ENCODE measurements at regions not wholly inside any gene's neighbourhood (a gene's known extent, or its start where the extent isn't known, plus 50 kb on each side); places are given as distances from the start of the nearest gene placed in this dataset.
"Not testable (repeated sequence)": the region's sequence is repeated elsewhere in the genome, so short reads cannot be mapped to it uniquely, and the experiment has no call there.

- no peak for DNase-seq (ENCODE audit: low read depth)
These were observed 186.9 kb upstream of the SALL3 start for GRCh38 chr18:78792736-78793135.

GRCh38 chr18:78793313-78794070 lies 186.1 kb upstream of the SALL3 start:
- no peak for DNase-seq (ENCODE audit: low read depth)

GRCh38 chr18:78794071-78794430 lies 185.6 kb upstream of the SALL3 start:
- no peak for DNase-seq (ENCODE audit: low read depth)

GRCh38 chr18:78796693-78797455 lies 182.7 kb upstream of the SALL3 start:
- DNase-seq (ENCODE audit: low read depth), result no peak

DNA sequence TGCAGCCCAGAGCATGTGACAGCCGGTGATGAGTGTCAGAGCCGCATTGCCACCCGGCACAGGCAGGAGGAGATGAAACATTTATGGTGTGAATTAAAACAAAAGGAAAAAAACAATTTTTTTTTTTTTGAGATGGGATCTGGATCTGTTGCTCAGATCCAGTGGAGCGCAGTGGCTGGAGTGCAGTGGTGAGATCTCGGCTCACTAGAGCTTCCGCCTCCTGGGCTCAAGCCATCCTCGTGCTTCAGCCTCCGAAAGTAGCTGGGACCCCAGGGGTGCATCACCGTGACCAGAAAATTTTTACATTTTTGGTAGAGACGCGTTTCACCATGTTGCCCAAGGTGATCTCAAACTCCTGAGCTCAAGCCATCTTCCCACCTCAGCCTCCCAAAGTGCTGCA lies 182.1 kb upstream of the SALL3 start:
- no peak for DNase-seq (ENCODE audit: low read depth)

GRCh38 chr18:78798402-78799175 lies 181.0 kb upstream of the SALL3 start:
- DNase-seq (ENCODE audit: low read depth), result no peak

DNA sequence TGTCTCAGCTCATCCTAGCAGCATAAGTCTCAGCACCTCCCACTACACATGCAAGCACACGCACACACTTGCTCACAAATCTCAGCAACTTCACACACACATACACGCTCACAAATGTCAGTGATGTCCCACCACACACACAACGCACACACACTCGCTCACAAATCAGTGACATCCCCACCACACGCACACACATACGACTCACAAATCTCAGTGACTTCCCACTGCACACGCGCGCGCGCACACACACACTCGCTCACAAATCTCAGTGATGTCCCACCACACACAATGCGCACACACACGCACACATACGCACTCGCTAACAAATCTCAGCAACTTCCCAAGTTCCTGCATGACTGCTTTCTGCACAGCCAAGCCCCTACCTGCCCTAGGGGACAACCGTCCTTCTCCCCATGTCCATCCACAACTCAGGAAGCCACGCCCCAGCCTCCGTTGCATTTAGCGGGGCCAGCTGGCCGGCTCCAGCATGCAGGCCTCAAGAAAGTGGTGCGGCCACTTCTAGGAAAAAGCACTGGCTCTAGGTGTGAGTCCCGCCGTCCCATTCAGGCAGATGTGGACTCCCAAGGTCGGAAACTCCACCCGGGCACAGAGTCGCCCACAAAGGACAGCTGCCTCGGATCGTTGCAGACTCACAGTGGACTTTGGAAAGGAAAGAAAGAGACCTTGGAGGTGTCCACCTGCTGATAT lies 180.1 kb upstream of the SALL3 start:
- no peak for DNase-seq (ENCODE audit: low read depth)

- DNase-seq (ENCODE audit: low read depth), result not testable (repeated sequence)
These were observed 179.3 kb upstream of the SALL3 start for GRCh38 chr18:78800102-78800851.

DNA sequence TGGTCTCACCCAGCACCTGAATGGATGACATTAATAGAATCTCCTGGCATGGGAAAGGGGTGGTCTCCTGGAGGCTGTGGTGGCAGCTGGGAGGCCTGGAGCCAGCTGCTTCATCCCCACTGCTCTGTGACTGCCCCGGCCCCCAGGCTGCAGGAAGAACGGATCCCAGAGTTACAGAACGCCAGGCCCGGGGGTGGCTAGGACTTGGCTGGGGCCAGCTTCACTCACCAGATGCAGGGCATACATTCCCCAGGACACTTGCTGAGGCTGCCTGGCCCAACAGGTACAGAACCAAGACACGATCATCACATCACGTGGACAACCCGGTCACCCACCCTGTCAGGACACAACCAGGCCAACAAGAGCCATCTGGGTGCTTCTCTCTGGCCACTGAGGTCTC lies 178.6 kb upstream of the SALL3 start:
- DNase-seq (ENCODE audit: low read depth), result no peak

- DNase-seq (ENCODE audit: low read depth), result no peak
These were observed 176.5 kb upstream of the SALL3 start for GRCh38 chr18:78803104-78803503.

DNA sequence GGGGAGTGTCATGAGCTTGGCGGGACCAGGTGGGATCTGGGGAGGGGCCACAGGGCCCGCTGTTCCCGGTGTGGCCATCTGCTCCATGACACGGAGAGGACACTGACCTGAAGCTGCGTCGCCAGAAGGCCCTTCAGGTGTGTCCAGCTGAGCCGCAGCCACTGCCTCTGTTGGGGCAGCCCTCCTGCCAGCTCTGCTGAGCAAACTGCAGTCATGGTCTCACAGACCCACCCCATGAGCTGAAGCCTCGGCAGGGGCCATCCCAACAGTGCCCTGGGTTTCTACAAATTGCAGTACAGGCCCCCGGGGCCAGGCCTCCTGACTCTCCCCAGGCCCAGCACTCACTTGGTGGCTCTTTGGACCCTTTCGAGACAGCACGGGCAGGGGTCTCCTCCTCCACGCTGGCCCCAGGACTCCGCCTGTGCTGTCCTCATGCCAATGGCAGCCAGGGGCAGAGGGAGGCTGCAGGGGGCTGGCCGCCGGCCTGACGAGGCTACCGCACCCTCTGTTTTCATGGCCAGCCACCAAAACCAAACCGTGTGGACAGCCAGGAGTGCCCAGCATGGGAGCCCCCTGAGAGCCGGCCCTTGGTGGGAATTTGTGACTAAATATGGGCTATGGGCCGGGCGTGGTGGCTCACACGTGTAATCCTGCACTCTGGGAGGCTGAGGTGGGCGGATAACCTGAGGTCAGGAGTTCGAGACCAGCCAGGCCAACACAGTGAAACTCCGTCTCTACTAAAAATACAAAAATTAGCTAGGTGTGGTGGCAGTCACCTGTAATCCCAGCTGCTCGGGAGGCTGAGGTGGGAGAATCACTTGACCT lies 175.2 kb upstream of the SALL3 start:
- DNase-seq (ENCODE audit: low read depth), result no peak

GRCh38 chr18:78805840-78806239 lies 173.8 kb upstream of the SALL3 start:
- no peak for DNase-seq (ENCODE audit: low read depth)

- no peak for DNase-seq (ENCODE audit: low read depth)
These were observed 171.9 kb upstream of the SALL3 start for GRCh38 chr18:78807668-78808067.

DNA sequence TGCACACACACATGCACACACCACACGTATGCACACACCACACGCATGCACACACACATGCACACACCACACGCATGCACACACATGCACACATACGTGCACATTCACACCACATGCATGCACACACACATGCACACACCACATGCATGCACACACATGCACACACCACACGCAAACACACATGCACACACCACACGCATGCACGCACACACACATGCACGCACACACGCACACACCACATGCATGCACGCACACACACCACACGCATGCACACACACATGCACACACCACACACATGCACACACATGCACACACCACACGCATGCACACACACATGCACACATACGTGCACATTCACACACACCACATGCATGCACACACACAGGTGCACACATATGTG lies 169.8 kb upstream of the SALL3 start:
- no peak for DNase-seq (ENCODE audit: low read depth)

- DNase-seq (ENCODE audit: low read depth), result no peak
These were observed 168.9 kb upstream of the SALL3 start for GRCh38 chr18:78810706-78811105.

DNA sequence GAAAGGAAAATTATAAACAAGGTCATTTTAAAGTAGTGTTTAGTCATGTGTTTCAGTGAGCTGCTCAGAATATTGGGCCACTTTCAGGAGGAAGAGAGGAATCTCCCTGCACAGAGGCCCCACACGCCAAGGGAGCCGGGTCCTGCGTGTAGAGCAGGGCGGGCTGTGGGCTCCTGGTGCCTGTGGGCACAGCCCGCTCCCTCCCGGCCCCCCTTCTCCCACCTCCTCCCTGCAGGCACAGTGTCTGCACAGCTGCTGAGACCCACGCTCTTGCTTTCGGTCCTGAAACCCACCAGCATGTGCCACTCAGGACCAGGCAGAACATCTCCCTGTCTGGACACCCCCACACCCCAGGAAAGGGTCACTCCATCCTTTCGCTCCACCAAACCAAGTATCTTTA lies 167.6 kb upstream of the SALL3 start:
- no peak for DNase-seq (ENCODE audit: low read depth)

DNA sequence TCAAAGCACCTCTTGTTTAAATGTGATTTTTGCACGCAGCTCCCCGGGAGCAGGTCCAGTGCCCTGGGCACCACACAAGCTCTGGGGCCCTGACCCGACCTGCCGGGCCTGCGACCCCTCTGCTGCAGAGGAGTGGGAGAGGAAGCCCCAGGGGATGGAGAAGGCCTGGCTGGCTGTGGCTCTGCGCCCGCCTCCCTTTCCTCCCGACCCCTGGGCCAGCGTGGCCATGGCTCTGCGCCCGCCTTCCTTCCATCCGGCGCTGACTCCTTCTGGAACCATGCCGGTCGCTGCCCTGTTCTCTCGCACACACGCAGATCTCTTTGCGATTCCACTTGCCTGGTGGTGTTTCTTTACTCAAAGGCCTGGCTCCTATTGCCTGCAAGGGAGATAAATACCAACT lies 166.5 kb upstream of the SALL3 start:
- DNase-seq (ENCODE audit: low read depth), result no peak

DNA sequence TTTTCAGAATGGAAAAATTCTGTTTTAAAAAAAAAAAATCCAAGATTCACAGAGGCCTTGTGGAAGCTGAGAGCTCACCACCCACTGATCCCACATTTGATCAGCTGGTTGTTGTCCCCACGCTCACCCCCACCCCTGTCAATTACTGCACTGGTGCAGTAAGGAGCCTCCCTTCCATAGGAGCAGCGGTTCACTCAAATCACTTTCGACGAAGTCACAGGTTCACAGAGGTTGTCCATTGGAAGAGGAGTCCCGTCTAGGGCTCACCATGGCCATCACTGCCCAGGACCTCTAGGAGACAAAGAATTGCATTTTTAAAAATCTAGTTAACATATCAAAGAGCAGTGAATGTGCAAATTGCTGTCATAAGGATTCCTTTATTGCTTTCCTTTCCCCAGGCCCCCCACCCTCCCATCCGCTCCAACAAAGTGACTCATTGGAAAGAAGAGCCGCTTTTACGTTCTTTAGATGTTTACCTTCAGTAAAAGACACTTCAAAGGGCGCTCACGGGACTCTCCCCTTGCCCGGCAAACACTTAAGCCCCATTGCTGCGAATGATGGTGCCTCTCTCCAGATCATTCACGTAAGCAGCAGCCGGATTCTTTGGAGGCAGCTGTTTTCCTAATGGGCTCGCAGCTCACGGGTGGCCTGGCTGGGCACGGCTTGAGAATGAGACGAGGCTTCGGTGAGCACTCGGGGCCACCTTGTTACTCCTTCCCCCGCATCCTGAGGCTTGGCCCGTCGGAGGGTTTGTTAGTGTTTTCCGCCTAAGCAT lies 165.5 kb upstream of the SALL3 start:
- no peak for DNase-seq (ENCODE audit: low read depth)

- DNase-seq (ENCODE audit: low read depth), result no peak
These were observed 164.9 kb upstream of the SALL3 start for GRCh38 chr18:78814766-78815165.

- no peak for DNase-seq (ENCODE audit: low read depth)
These were observed 163.5 kb upstream of the SALL3 start for GRCh38 chr18:78816114-78816513.

Data from activated gamma-delta T cell treated with anti-CD3 and anti-CD28 coated beads, Interleukin-2, amount 50 U/mL, for 16 hours (primary cell).